Fibroblast of lung (primary cell): ENCODE measurements at regions not wholly inside any gene's neighbourhood (a gene's known extent, or its start where the extent isn't known, plus 50 kb on each side); places are given as distances from the start of the nearest gene placed in this dataset.

Experiments used
- DNase-seq, 2 donors: peaks; one replicate each; pipeline versions ENCODE4 v3.0.0 to v3.0.0-alpha.2; 2010; ENCODE audit warnings: low read depth in 2 of 2
- H2AFZ ChIP-seq: 2 replicates; pipeline ENCODE4 v1.5.1; 2012; ENCODE audit warnings: low read length, control low read depth, inconsistent platforms
- H3K27ac ChIP-seq: 2 replicates; pipeline ENCODE4 v1.5.1; 2011; ENCODE audit warnings: low read length, control low read depth; ENCODE audit not compliant: insufficient read depth
- H3K27me3 ChIP-seq: 2 replicates; pipeline ENCODE4 v1.5.1; 2011; ENCODE audit warnings: mild to moderate bottlenecking, low read length; ENCODE audit not compliant: control insufficient read depth, insufficient read depth
- H3K36me3 ChIP-seq: 2 replicates; pipeline ENCODE4 v1.5.1; 2011; ENCODE audit warnings: low read length; ENCODE audit not compliant: control insufficient read depth, insufficient read depth
- H3K4me1 ChIP-seq: 2 replicates; pipeline ENCODE4 v1.5.1; 2011; ENCODE audit warnings: low read length; ENCODE audit not compliant: control insufficient read depth, insufficient read depth; ENCODE audit errors: extremely low read depth
- H3K4me2 ChIP-seq: 2 replicates; pipeline ENCODE4 v1.5.1; 2011; ENCODE audit warnings: low read length, control low read depth; ENCODE audit not compliant: insufficient read depth; ENCODE audit errors: extremely low read depth
- H3K4me3 ChIP-seq, 4 experiments: fragments of 200-600 bp in 1 of 4; sonication (generic) in 1 of 4; replicated peaks in 1 of 4; 2 replicates each; pipeline ENCODE4 v1.5.1; 2011 to 2016; ENCODE audit warnings: low read length in 4 of 4, low read depth in 3 of 4, mild to moderate bottlenecking in 3 of 4, control low read depth in 2 of 4, inconsistent platforms in 1 of 4, mixed read lengths in 1 of 4; ENCODE audit not compliant: insufficient read depth in 1 of 4; ENCODE audit errors: control extremely low read depth in 1 of 4
- H3K79me2 ChIP-seq: 2 replicates; pipeline ENCODE4 v1.5.1; 2012; ENCODE audit warnings: mild to moderate bottlenecking, low read length, inconsistent platforms; ENCODE audit not compliant: control insufficient read depth, insufficient read depth
- H3K9ac ChIP-seq: 2 replicates; pipeline ENCODE4 v1.5.1; 2011; ENCODE audit warnings: mild to moderate bottlenecking, low read length, control low read depth; ENCODE audit not compliant: insufficient read depth
- H3K9me3 ChIP-seq: 2 replicates; pipeline ENCODE4 v1.5.1; 2012; ENCODE audit warnings: low read depth, low read length; ENCODE audit not compliant: control insufficient read depth, insufficient read depth
- H4K20me1 ChIP-seq: 2 replicates; pipeline ENCODE4 v1.5.1; 2011; ENCODE audit warnings: low read length; ENCODE audit not compliant: control insufficient read depth, insufficient read depth; ENCODE audit errors: extremely low read depth
- CTCF ChIP-seq, 2 donors: IDR thresholded peaks in 1 of 2; conservative IDR thresholded peaks in 1 of 2; 1 replicate in 1 of 2; 2 replicates in 1 of 2; pipeline ENCODE4 v1.5.1; 2011 to 2012; ENCODE audit warnings: low read length in 2 of 2, control low read depth in 1 of 2, inconsistent platforms in 1 of 2, low read depth in 1 of 2, mild to moderate bottlenecking in 1 of 2
- EZH2 ChIP-seq: IDR thresholded peaks from 2 replicates; pipeline ENCODE4 v1.5.1; 2012; ENCODE audit warnings: low read length, control low read depth, mild to moderate bottlenecking; ENCODE audit errors: missing control alignments

DNA sequence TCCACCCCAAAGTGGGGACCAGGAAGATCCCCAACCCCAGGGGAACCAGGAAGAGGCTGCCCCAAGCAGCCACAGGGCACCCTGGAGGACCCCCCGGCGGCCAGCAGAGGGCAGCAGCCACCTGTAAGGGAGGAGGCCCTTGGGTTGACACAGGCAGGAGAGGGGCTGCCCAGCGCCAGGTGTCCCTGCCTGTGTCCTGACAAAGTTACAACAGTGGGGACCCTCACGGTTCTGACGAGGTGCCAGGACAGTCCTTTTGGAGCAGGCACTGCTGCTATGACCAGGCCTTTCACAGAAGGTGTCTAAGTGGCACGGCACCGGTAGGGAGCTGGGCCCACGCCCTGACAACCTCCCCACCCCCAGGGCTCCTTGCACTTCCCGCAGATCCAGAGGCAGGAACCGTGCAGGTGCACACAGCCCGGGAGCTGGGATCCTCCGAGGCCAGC lies 176.7 kb downstream of the BMP7 start:
- no peaks in the 10 kb centered on the region for H4K20me1 ChIP-seq
- H3K4me3 ChIP-seq, result no peak overlapping the region
- H3K27me3 ChIP-seq, result no peaks in the 10 kb centered on the region
- TF ChIP-seq CTCF (conservative IDR thresholded peaks at IDR 0.05 in 1 of 2, IDR thresholded peaks at IDR 0.05 in 1 of 2; ENCODE audit: low read depth in 1 of 2, low read length in 2 of 2) (peak; percentile 58 to 73), EZH2 (no peak)
- H3K79me2 ChIP-seq, result no peaks in the 10 kb centered on the region
- H2AFZ ChIP-seq, result no peak overlapping the region
- no peak overlapping the region for H3K4me2 ChIP-seq
- peak; percentile 18 to 29 for DNase-seq
- H3K9me3 ChIP-seq, result no peaks in the 10 kb centered on the region
- no peak overlapping the region for H3K9ac ChIP-seq
- no peaks in the 10 kb centered on the region for H3K4me1 ChIP-seq
- no peak overlapping the region for H3K27ac ChIP-seq
- H3K36me3 ChIP-seq, result no peaks in the 10 kb centered on the region

- no peaks in the 10 kb centered on the region for H3K79me2 ChIP-seq
- no peak overlapping the region for H3K9ac ChIP-seq
- no peaks in the 10 kb centered on the region for H4K20me1 ChIP-seq
- no peak overlapping the region for H3K27ac ChIP-seq
- H3K9me3 ChIP-seq, result no peaks in the 10 kb centered on the region
- no peaks in the 10 kb centered on the region for H3K4me1 ChIP-seq
- no peaks in the 10 kb centered on the region for H3K36me3 ChIP-seq
- H3K27me3 ChIP-seq, result no peaks in the 10 kb centered on the region
- no peak for DNase-seq
- no peak overlapping the region for H3K4me3 ChIP-seq
- H2AFZ ChIP-seq, result no peak overlapping the region
- TF ChIP-seq CTCF (conservative IDR thresholded peaks at IDR 0.05 in 1 of 2, IDR thresholded peaks at IDR 0.05 in 1 of 2; ENCODE audit: low read depth in 1 of 2, low read length in 2 of 2) (no peak), EZH2 (no peak)
- H3K4me2 ChIP-seq, result no peak overlapping the region
Measured at GRCh38 chr20:57090590-57091560, 175.6 kb downstream of the BMP7 start.

DNA sequence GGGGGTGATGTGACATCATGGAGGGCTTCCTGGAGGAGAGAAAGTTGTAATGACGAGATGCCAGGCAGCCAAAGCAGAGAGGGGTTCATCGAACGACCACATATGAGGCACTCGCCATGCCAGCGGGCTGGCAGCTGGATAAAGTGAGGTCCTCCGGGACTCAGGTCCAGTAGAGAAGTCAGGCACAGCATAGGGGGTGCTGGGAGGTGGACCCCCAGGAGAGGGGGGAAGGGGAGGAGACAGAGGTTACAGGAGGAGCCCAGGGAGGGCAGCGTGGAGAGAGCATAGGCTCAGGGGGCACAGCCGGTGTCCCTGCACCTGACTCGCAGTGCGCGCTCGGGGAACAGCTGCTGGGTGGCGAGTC lies 174.7 kb downstream of the BMP7 start:
- no peaks in the 10 kb centered on the region for H3K27me3 ChIP-seq
- no peak overlapping the region for H3K4me2 ChIP-seq
- H3K27ac ChIP-seq, result no peak overlapping the region
- no peaks in the 10 kb centered on the region for H4K20me1 ChIP-seq
- H3K79me2 ChIP-seq, result no peaks in the 10 kb centered on the region
- DNase-seq, result no peak
- no peaks in the 10 kb centered on the region for H3K36me3 ChIP-seq
- H3K4me1 ChIP-seq, result no peaks in the 10 kb centered on the region
- no peak for TF ChIP-seq CTCF (conservative IDR thresholded peaks at IDR 0.05 in 1 of 2, IDR thresholded peaks at IDR 0.05 in 1 of 2; ENCODE audit: low read depth in 1 of 2, low read length in 2 of 2)
- no peak for TF ChIP-seq EZH2
- H3K9ac ChIP-seq, result no peak overlapping the region
- H3K4me3 ChIP-seq, result no peak overlapping the region
- H3K9me3 ChIP-seq, result no peaks in the 10 kb centered on the region
- no peak overlapping the region for H2AFZ ChIP-seq
